Neural cell (in vitro differentiated cells): ENCODE measurements at regions not wholly inside any gene's neighbourhood (a gene's known extent, or its start where the extent isn't known, plus 50 kb on each side); places are given as distances from the start of the nearest gene placed in this dataset.

Source experiments
- H2AFZ ChIP-seq: fragments of 200-600, 300-800 bp; sonication (generic), shearing (Covaris generic); 2 replicates; pipeline ENCODE4 v1.6.0; 2014; ENCODE audit warnings: low read depth, mild to moderate bottlenecking, antibody characterized with exemption, low read length, moderate library complexity
- H3F3A ChIP-seq: fragments of 200-600 bp; shearing (Covaris generic); 2 replicates; pipeline ENCODE4 v1.6.1; 2016; ENCODE audit warnings: mild to moderate bottlenecking, moderate library complexity, mixed read lengths, antibody characterized with exemption, low read length; ENCODE audit not compliant: insufficient read depth, poor library complexity, severe bottlenecking
- H3K27ac ChIP-seq: fragments of 200-600, 300-800 bp; sonication (generic), shearing (Covaris generic); 2 replicates; pipeline ENCODE4 v1.5.1; 2014; ENCODE audit warnings: mild to moderate bottlenecking, low read length, moderate library complexity
- H3K27me3 ChIP-seq: fragments of 300-800, 200-600 bp; sonication (generic), shearing (Covaris generic); 2 replicates; pipeline ENCODE4 v1.6.0; 2014; ENCODE audit warnings: mild to moderate bottlenecking, low read depth, low read length, moderate library complexity; ENCODE audit not compliant: insufficient read depth
- H3K36me3 ChIP-seq: fragments of 300-800, 200-600 bp; sonication (generic), shearing (Covaris generic); 2 replicates; pipeline ENCODE4 v1.5.1; 2014; ENCODE audit warnings: mild to moderate bottlenecking, antibody characterized with exemption, low read length, moderate library complexity; ENCODE audit not compliant: insufficient read depth
- H3K4me2 ChIP-seq: fragments of 300-800, 200-600 bp; sonication (generic), shearing (Covaris generic); 2 replicates; pipeline ENCODE4 v1.6.0; 2014; ENCODE audit warnings: mild to moderate bottlenecking, low read length
- H3K4me3 ChIP-seq: fragments of 300-800, 200-600 bp; sonication (generic), shearing (Covaris generic); 2 replicates; pipeline ENCODE4 v1.5.1; 2014; ENCODE audit warnings: mild to moderate bottlenecking, low read length, moderate library complexity
- H3K79me2 ChIP-seq: fragments of 200-600 bp; shearing (Covaris generic); replicated peaks from 2 replicates; pipeline ENCODE4 v1.6.0; 2014; ENCODE audit warnings: mild to moderate bottlenecking, low read length, moderate library complexity; ENCODE audit not compliant: insufficient read depth
- H3K9ac ChIP-seq: fragments of 300-800, 200-600 bp; sonication (generic), shearing (Covaris generic); 2 replicates; pipeline ENCODE4 v1.6.1; 2016; ENCODE audit warnings: mild to moderate bottlenecking, low read length, mixed read lengths
- H3K9me2 ChIP-seq: fragments of 200-600 bp; shearing (Covaris generic); 2 replicates; pipeline ENCODE4 v1.6.1; 2016; ENCODE audit warnings: mild to moderate bottlenecking, low read length, mixed read lengths; ENCODE audit not compliant: insufficient read depth
- H3K9me3 ChIP-seq: fragments of 200-600, 300-800 bp; sonication (generic), shearing (Covaris generic); 2 replicates; pipeline ENCODE4 v1.6.1; 2016; ENCODE audit warnings: mild to moderate bottlenecking, mixed run types, low read length, moderate library complexity, mixed read lengths
- H4K20me1 ChIP-seq: fragments of 200-600 bp; shearing (Covaris generic); 2 replicates; pipeline ENCODE4 v1.6.1; 2016; ENCODE audit warnings: mild to moderate bottlenecking, mixed run types; ENCODE audit not compliant: insufficient read depth
- EP300 ChIP-seq: fragments of 450-650 bp; conservative IDR thresholded peaks from 2 replicates; pipeline ENCODE4 v1.6.1; 2014; ENCODE audit warnings: antibody characterized with exemption, mild to moderate bottlenecking, moderate library complexity; ENCODE audit not compliant: poor library complexity, severe bottlenecking
- EZH2 ChIP-seq: fragments of 200-600, 300-800 bp; shearing (Covaris generic), sonication (generic); IDR thresholded peaks from 2 replicates; pipeline ENCODE4 v1.6.1; 2014; ENCODE audit warnings: antibody characterized with exemption, low read length, borderline replicate concordance, mild to moderate bottlenecking; ENCODE audit not compliant: insufficient read depth, poor library complexity, severe bottlenecking
- MXI1 ChIP-seq: fragments of 450-650 bp; conservative IDR thresholded peaks from 2 replicates; pipeline ENCODE4 v1.6.1; 2014; ENCODE audit warnings: antibody characterized with exemption, mild to moderate bottlenecking; ENCODE audit not compliant: poor library complexity, severe bottlenecking
- POLR2AphosphoS5 ChIP-seq: IDR thresholded peaks from 2 replicates; pipeline ENCODE4 v1.6.1; 2012
- RAD21 ChIP-seq: fragments of 450-650 bp; conservative IDR thresholded peaks from 2 replicates; pipeline ENCODE4 v1.6.1; 2014; ENCODE audit warnings: antibody characterized with exemption, mild to moderate bottlenecking, moderate library complexity
- SMC3 ChIP-seq: fragments of 450-650 bp; conservative IDR thresholded peaks from 2 replicates; pipeline ENCODE4 v1.6.1; 2014; ENCODE audit warnings: antibody characterized with exemption, mild to moderate bottlenecking, moderate library complexity; ENCODE audit not compliant: poor library complexity
- TAF1 ChIP-seq: IDR thresholded peaks from 2 replicates; pipeline ENCODE4 v1.6.1; 2012; ENCODE audit warnings: low read depth
- TF ChIP-seq, protein P1 (sequence below): fragments of 450-650 bp; IDR thresholded peaks from 2 replicates; pipeline ENCODE4 v1.5.1; 2014; ENCODE audit warnings: antibody characterized with exemption, mild to moderate bottlenecking, moderate library complexity; ENCODE audit not compliant: poor library complexity, severe bottlenecking
- TF ChIP-seq, protein P2 (sequence below): IDR thresholded peaks from 2 replicates; pipeline ENCODE4 v1.6.1; 2012; ENCODE audit warnings: borderline replicate concordance

- H3K79me2 ChIP-seq: no peaks in the 10 kb centered on the region
- no peak overlapping the region for H3K27ac ChIP-seq
- H3K36me3 ChIP-seq: no peaks in the 10 kb centered on the region
- no peaks in the 10 kb centered on the region for H4K20me1 ChIP-seq
- H3K9ac ChIP-seq: no peak overlapping the region
- no peaks in the 10 kb centered on the region for H3K27me3 ChIP-seq
- no peaks in the 10 kb centered on the region for H3K9me2 ChIP-seq
- H2AFZ ChIP-seq: no peak overlapping the region
- no peaks in the 10 kb centered on the region for H3K9me3 ChIP-seq
- H3F3A ChIP-seq: no peaks in the 10 kb centered on the region
- no peak for TF ChIP-seq TAF1
- TF ChIP-seq, protein P1, sequence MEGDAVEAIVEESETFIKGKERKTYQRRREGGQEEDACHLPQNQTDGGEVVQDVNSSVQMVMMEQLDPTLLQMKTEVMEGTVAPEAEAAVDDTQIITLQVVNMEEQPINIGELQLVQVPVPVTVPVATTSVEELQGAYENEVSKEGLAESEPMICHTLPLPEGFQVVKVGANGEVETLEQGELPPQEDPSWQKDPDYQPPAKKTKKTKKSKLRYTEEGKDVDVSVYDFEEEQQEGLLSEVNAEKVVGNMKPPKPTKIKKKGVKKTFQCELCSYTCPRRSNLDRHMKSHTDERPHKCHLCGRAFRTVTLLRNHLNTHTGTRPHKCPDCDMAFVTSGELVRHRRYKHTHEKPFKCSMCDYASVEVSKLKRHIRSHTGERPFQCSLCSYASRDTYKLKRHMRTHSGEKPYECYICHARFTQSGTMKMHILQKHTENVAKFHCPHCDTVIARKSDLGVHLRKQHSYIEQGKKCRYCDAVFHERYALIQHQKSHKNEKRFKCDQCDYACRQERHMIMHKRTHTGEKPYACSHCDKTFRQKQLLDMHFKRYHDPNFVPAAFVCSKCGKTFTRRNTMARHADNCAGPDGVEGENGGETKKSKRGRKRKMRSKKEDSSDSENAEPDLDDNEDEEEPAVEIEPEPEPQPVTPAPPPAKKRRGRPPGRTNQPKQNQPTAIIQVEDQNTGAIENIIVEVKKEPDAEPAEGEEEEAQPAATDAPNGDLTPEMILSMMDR: no peak
- TF ChIP-seq MXI1: no peak
- no peak for TF ChIP-seq SMC3
- TF ChIP-seq POLR2AphosphoS5: no peak
- TF ChIP-seq RAD21: no peak
- no peak for TF ChIP-seq EZH2
- TF ChIP-seq, protein P2, sequence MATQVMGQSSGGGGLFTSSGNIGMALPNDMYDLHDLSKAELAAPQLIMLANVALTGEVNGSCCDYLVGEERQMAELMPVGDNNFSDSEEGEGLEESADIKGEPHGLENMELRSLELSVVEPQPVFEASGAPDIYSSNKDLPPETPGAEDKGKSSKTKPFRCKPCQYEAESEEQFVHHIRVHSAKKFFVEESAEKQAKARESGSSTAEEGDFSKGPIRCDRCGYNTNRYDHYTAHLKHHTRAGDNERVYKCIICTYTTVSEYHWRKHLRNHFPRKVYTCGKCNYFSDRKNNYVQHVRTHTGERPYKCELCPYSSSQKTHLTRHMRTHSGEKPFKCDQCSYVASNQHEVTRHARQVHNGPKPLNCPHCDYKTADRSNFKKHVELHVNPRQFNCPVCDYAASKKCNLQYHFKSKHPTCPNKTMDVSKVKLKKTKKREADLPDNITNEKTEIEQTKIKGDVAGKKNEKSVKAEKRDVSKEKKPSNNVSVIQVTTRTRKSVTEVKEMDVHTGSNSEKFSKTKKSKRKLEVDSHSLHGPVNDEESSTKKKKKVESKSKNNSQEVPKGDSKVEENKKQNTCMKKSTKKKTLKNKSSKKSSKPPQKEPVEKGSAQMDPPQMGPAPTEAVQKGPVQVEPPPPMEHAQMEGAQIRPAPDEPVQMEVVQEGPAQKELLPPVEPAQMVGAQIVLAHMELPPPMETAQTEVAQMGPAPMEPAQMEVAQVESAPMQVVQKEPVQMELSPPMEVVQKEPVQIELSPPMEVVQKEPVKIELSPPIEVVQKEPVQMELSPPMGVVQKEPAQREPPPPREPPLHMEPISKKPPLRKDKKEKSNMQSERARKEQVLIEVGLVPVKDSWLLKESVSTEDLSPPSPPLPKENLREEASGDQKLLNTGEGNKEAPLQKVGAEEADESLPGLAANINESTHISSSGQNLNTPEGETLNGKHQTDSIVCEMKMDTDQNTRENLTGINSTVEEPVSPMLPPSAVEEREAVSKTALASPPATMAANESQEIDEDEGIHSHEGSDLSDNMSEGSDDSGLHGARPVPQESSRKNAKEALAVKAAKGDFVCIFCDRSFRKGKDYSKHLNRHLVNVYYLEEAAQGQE: no peak
- no peak for TF ChIP-seq EP300
- no peak overlapping the region for H3K4me2 ChIP-seq
- no peak overlapping the region for H3K4me3 ChIP-seq
These were observed 690.4 kb downstream of the BRD1 start for GRCh38 chr22:49137206-49137840.

DNA sequence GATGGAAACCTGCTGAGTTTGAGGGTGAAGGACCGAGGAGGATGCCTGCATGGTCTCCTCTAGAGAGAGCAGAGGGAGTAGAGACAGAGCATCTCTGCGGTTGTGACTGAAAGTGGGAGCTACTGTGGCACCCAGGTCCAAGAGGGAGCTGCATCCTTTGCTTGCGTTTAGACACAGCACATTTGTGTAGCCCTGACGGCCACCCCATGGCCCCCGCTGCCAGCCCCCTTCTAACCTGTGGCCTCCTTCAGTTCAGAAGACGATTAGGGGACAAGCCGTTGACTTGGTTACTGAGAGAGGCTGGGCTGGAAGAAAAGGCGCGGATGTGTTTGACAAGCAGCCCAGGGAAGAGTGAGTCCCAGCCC lies 690.9 kb downstream of the BRD1 start:
- no peaks in the 10 kb centered on the region for H3F3A ChIP-seq

More for the DNA sequence above, 690.9 kb downstream of the BRD1 start:
- Histone ChIP-seq H3K4me2 (no peak overlapping the region), H3K27me3 (no peaks in the 10 kb centered on the region), H3K79me2 (no peaks in the 10 kb centered on the region), H3K9ac (no peak overlapping the region), H3K4me3 (no peak overlapping the region), H3K9me3 (no peaks in the 10 kb centered on the region), H3K27ac (no peak overlapping the region), H2AFZ (no peak overlapping the region), H3K36me3 (no peaks in the 10 kb centered on the region), H4K20me1 (no peaks in the 10 kb centered on the region), H3K9me2 (no peaks in the 10 kb centered on the region)
- no peak for TF ChIP-seq MXI1
- no peak for TF ChIP-seq RAD21
- TF ChIP-seq SMC3: no peak
- TF ChIP-seq EP300: no peak
- TF ChIP-seq, protein P1: no peak
- TF ChIP-seq TAF1: no peak
- TF ChIP-seq, protein P2: no peak
- no peak for TF ChIP-seq POLR2AphosphoS5
